ENCODE measurements at regions not wholly inside any gene's neighbourhood (a gene's known extent, or its start where the extent isn't known, plus 50 kb on each side); places are given as distances from the start of the nearest gene placed in this dataset.

GRCh38 chr18:42271647-42272414 is 316.8 kb downstream of the PIK3C3 start:
- TF ChIP-seq, protein P1, sequence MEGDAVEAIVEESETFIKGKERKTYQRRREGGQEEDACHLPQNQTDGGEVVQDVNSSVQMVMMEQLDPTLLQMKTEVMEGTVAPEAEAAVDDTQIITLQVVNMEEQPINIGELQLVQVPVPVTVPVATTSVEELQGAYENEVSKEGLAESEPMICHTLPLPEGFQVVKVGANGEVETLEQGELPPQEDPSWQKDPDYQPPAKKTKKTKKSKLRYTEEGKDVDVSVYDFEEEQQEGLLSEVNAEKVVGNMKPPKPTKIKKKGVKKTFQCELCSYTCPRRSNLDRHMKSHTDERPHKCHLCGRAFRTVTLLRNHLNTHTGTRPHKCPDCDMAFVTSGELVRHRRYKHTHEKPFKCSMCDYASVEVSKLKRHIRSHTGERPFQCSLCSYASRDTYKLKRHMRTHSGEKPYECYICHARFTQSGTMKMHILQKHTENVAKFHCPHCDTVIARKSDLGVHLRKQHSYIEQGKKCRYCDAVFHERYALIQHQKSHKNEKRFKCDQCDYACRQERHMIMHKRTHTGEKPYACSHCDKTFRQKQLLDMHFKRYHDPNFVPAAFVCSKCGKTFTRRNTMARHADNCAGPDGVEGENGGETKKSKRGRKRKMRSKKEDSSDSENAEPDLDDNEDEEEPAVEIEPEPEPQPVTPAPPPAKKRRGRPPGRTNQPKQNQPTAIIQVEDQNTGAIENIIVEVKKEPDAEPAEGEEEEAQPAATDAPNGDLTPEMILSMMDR (IDR thresholded peaks at IDR 0.05), result no peak

GRCh38 chr18:42274488-42275137 is 319.6 kb downstream of the PIK3C3 start:
- TF ChIP-seq, protein P1 (IDR thresholded peaks at IDR 0.05), result peak; percentile 44; the same call in 1 of the 2 replicates

GRCh38 chr18:42275138-42275535 is 320.1 kb downstream of the PIK3C3 start:
- TF ChIP-seq, protein P1 (IDR thresholded peaks at IDR 0.05), result no peak

DNA sequence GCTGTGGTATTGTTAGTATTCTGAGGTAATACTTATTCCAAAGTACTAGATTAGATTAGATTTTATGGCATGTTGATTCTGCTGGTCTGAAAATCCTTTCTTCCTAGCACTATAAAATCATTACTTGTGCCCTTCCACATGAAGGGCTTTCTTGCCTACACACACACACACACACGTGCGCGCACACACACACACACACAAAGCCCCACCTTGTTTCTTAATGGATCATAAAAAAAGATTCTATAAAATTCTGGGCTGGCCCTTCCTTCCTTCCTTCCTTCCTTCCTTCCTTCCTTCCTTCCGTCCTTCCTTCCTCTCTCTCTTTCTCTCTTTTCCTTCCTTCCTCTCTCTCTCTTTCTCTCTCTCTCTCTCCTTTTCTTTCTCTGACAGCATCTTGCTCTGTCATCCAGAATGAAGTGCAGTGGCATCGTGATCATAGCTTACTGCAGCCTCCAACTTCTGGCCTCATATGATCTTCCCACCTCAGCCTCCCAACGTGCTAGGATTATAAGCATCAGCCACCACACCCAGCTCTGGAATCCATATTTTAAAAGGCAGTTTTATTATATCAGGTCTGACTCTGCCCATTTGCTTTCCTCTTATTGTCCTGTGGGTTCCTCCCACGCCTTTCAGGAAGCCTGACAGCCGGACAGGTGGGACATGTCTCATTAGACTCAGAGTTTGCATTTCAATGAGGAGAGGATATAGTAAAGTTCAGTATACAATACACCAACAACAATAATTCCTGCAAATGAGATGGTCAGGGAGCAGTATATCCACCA is 321.1 kb downstream of the PIK3C3 start:
- TF ChIP-seq, protein P1 (IDR thresholded peaks at IDR 0.05), result no peak

DNA sequence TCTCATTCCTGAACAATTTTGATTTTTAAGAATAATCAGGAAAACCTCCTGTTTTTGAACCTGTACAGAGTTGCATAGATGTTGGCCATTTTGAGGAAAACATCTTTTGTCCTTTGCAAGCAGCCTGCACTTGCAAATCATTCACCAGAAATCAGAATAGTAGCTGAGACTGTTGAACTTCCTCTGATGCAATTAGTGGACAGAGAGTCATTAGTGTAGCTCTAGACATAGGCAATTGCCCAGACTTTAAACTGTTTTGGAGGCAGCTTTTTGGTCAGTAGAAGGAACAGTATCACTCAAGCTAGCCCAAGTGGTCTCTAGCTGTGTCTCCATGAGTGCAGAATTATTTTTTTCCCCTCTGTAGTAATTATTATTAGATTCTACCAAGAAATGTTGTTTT is 326.1 kb downstream of the PIK3C3 start:
- TF ChIP-seq, protein P1 (IDR thresholded peaks at IDR 0.05), result no peak

GRCh38 chr18:42281851-42282250 is 326.8 kb downstream of the PIK3C3 start:
- TF ChIP-seq, protein P1 (IDR thresholded peaks at IDR 0.05), result no peak

DNA sequence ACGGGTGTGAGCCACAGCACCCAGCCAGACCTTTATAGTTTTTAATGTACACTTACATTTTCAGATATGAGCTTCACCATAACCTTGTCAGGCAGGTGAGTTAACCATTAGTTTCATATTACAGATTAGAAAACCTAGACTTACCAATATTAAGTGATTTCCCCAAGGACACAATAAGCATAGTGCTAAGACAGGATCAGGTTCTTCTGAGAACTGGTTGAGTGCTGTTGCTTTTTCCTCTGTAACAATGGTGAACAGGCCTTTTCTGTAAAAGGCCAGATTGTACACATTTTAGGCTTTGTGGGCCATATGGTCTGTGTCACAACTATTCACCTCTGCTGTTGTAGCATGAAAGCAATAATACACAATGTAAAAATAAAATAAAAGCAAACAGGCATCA is 332.0 kb downstream of the PIK3C3 start:
- TF ChIP-seq, protein P1 (IDR thresholded peaks at IDR 0.05), result no peak

All from LNCAP (cell line).